ENCODE measurements at regions not wholly inside any gene's neighbourhood (a gene's known extent, or its start where the extent isn't known, plus 50 kb on each side); places are given as distances from the start of the nearest gene placed in this dataset.
"Not testable (repeated sequence)": the region's sequence is repeated elsewhere in the genome, so short reads cannot be mapped to it uniquely, and the experiment has no call there.

DNA sequence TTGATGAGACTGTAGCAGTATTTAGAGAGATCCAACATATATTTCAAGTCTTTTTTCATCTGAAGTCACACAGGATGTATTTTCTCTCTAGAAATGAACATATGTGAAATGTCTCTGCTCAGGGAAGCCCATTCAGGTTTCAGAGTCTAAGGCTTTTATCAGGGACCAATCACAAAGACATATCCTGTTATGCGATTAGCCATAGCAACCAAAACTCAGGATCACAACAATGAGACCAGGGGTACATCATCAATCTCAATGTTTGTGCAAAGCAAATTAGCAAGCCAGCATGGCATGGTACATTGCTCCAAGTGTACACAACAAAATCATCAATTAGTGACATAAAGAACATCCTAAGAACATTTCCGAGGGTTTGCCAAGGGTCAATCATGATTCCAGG, 99.2 kb upstream of the AMN1 start:
- DNase-seq (ENCODE audit: low read depth in 2 of 3, low spot score in 2 of 3), result no peak

DNA sequence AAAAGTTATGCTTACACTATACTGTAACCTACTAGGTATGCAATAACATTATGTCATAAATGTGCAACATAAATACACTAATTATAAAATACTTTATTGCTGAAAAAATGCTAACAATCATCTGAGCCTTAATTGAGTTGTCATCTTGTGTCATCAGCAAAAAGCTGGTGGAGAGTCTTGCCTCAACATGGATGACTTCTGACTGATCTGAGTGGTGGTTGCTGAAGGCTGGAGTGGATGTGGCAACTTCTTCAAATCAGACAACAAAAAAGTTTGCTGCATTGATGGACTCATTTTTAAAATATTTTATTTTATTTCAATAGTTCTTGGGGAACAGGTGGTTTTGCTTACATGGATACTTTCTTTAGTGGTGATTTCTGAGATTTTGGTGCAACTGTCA, 93.9 kb upstream of the AMN1 start:
- DNase-seq (ENCODE audit: low read depth in 2 of 3, low spot score in 2 of 3), result no peak

DNA sequence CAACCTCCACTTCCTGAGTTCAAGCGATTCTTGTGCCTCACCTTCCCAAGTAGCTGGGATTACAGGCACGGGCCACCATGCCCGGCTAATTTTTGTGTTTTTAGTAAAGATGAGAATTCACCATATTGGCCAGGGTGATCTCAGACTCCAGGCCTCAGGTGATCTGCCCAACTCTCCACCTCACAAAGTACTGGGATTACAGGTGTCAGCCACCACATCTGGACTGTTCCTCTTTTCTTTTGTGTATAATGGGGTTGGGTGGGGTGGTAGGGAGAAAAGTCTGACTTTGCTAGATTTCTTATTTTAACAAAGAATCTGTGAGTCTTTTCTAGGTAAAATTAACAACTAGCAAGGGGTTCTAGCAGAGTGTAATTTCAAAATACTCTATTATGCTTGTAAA, 92.7 kb upstream of the AMN1 start:
- no peak for DNase-seq (ENCODE audit: low read depth in 2 of 3, low spot score in 2 of 3)

DNA sequence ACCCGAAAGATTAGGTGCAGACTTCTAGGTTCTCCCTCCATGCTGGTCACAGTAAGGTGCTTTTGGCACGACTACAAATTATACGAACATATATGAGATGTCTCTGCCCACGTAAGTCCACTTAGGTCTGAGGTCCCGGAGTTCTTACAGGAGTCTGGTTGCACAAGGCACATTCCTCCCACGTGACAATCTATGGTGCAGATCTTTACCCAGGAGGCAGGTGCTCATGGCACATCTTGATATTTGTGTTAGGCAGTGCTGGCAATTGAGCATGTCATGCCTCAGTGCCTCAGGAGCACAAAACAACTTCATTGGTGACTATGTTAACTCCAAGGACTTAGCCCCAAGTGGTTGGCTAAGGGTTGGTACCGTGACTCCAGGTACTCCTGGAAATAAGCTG, 92.0 kb upstream of the AMN1 start:
- no peak for DNase-seq (ENCODE audit: low read depth in 2 of 3, low spot score in 2 of 3)

DNA sequence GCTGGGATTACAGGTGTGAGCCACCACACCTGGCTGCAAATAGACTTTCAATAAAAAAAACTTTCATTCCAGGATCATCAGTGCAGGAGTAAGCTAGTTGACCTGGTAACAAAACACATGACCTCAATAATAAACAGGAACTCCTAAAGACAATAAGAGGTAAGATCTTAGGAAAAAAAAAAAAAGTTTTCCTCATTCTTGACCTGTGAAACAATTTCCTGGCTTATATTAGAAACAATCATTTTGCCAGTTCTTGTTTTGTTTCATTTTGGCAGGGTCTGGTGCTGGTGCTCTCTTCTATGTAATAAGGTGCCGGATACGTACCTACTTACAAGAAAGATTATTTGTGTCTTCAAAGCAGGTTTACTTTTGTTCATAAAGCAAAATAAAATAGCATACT, 90.6 kb upstream of the AMN1 start:
- no peak for DNase-seq (ENCODE audit: low read depth in 2 of 3, low spot score in 2 of 3)

DNA sequence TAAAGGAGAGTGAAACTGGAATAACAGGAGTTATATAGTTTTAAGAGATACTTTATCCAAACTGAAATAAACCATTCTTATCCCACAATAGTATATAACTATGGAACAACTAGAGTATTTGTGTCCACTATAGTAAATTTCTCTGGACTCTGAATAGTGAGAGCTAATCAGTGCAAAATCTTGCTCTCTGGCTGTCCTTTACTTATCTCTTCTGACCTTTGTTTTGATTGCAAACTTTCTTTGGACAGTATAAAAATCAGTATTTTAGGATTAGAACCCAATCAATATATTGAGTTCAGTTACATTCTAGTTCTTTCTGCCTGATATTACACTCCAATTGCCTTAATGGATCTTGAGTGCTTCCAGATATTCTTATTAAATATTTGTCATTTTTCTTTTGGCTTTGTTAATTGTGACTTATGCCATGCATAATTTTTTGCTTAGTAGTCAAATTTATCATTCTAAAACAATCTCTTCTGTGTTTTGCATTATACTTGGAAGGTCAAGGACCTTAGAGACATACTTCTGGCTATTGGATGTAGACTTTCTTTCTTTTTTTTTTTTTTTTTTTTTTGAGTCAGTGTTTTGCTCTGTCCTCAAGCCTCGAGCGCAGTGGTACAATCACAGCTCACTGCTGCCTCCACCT, 89.9 kb upstream of the AMN1 start:
- DNase-seq (ENCODE audit: low read depth in 2 of 3, low spot score in 2 of 3), result no peak

DNA sequence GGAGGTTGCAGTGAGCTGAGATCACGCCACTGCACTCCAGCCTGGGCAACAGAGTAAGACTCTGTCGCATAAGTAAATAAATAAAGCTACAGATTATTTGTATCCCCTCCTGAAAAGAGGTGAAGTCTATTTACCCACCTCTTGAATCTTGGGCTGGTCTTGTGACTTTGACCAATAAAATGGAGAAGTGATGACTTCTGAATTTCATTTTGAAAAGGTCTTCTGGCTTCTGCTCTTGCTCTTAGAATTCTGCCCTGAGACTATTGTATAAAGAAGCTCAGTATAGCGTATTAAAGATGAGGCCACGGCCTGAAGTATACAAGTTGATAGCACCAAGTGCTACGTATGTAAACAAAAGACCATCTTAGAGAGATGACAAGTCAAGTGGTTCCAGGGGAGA, 88.3 kb upstream of the AMN1 start:
- no peak for DNase-seq (ENCODE audit: low read depth in 2 of 3, low spot score in 2 of 3)

DNA sequence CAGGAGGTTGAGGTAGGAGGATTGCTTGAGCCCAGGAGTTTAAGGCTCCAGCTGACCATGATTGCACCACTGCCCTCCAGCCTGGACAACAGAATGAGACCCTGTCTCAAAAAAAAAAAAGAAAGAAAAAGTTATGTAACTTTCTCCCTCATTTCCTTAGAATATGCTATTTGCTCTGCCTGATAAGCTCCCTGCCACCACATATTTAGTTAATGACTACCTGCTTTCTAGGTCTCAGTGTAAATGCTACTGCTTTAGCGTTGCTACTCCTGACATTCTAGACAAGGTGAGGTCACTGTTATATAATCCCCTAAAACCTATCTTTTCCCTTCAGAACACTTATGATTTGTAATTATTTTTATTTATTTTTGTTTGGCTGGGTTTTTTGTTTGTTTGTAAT, 86.3 kb upstream of the AMN1 start:
- no peak for DNase-seq (ENCODE audit: low read depth in 2 of 3, low spot score in 2 of 3)

DNA sequence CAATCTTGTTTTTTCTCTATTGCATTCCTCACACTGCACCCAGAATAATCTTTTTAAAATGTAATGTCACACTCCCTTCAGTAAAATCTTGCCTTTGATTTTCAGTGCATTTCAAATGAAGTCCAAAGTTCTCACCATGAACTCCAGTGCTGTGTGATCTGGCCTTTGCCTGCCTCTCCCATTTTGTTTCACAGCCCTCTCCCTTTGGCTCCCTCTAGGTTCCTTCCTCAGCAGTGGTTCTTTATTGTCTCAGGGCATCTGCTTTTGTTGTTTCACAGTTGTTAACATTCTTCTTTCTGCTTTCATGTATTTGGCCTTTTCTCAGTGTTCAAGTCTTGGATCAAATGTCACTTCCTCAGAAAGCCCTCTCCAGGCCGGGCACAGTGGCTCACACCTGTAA, 84.5 kb upstream of the AMN1 start:
- DNase-seq (ENCODE audit: low read depth in 2 of 3, low spot score in 2 of 3), result no peak

DNA sequence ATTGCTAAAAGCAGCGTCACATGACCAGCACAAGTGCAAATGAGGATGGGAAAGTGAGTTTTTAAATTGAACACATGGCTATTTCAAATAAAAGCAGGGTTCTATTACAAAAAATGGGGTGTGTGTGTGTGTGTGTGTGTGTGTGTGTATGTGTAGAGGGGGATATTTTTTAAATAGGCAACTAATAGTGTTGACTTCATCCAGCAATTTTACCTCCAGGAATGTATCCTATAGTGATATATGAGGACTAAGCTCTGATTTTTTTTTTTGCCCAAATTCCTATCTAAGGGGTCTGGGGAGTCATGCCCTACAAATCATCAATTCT, 78.9 kb upstream of the AMN1 start:
- DNase-seq (ENCODE audit: low read depth in 2 of 3, low spot score in 2 of 3), result no peak

DNA sequence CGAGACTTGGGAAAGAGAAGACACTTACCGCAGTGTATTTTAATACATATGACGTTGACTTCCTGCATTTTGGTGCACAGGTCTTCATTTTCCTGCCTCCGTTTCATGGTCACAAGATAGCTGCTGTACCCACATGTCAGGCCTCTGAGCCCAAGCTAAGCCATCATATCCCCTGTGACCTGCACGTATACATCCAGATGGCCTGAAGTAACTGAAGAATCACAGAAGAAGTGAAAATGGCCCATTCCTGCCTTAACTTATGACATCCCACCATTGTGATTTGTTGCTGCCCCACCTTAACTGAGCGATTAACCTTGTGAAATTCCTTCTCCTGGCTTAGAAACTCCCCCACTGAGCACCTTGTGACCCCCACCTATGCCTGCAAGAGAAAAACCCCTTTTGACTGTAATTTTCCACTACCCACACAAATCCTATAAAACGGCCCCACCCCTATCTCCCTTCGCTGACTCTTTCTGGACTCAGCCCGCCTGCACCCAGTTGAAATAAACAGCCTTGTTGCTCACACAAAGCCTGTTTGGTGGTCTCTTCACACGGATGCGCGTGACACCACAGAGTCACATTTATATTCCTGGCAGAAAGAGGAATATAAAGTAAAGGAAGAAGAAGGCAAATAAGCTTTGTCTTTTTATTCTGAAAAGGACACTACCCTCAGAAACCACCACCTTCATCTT, 78.4 kb upstream of the AMN1 start:
- DNase-seq (ENCODE audit: low read depth in 2 of 3, low spot score in 2 of 3), result not testable (repeated sequence)

DNA sequence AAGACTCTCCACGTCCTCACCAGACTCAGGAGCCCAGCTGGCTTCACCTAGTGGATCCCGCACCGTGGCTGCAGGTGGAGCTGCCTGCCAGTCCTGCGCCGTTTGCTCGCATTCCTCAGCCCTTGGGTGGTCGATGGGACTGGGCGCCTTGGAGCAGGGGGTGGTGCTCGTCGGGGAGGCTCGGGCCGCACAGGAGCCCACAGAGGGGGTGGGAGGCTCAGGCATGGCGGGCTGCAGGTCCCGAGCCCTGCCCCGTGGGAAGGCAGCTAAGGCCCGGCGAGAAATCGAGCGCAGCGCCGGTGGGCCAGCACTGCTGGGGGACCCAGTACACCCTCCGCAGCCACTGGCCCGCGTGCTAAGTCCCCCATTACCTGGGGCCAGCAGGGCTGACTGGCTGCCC, 76.9 kb upstream of the AMN1 start:
- not testable (repeated sequence) for DNase-seq (ENCODE audit: low read depth in 2 of 3, low spot score in 2 of 3)

DNA sequence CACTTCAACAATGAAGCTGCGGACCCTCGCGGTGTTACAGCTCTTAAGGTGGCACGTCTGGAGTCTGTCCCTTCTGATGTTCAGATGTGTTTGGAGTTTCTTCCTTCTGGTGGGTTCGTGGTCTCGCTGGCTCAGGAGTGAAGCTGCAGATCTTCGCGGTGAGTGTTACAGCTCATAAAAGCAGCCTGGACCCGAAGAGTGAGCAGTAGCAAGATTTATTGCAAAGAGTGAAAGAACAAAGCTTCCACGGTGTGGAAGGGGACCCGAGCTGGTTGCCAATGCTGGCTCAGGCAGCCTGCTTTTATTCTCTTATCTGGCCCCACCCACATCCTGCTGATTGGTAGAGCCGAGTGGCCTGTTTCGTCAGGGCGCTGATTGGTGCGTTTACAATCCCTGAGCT, 75.9 kb upstream of the AMN1 start:
- not testable (repeated sequence) for DNase-seq (ENCODE audit: low read depth in 2 of 3, low spot score in 2 of 3)

DNA sequence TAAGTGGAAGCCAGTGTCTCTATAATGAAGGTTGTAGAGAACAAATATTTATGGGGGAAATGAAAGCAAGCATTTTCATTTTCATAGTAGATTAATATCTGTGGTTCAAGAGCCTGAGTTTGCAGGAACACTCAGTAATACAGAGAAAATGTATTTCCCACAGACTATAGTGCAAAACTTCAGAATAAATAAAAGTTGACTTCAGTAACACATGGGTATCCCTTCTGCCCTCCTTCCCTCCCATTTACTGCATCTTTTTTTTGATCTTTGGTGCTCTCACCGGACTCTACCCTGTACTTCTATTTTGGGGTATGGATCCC, 75.3 kb upstream of the AMN1 start:
- DNase-seq (ENCODE audit: low read depth in 2 of 3, low spot score in 2 of 3), result no peak

DNA sequence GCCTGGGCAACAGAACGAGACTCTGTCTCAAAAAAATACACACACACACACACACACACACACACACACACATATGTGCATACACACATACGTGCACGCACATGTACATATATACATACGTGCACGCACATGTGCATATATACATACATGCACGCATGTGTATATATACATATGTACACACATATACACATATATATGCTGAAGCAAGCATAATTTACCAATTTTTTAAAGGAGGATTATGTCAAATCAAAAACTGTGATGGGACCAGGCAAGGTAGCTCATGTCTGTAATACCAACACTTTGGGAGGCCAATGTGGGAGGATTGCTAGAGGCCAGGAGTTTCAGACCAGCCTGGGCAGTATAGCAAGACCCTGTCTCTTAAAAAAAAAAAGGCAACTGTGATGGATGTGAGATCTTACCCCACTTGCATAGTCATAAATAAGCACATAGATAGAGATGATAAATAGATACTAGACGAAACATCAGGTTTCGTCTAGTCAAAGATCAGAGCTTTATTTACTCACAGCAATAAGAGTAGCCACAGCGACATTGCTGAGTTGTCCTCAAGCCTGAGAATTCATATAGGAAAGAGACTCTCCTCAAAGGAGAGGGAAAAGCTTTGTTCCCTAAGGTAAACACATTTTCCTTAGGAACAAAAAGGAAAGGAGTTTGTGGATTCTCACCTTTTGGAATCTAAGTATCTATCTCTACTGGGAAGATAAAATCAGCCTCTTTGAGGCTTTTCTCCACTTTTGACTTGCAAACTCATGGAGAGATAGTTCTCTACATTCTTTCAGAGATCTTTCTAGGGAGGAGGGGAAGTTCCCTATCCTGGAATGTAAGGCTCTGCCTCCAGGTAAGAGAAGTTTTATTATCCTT, 74.7 kb upstream of the AMN1 start:
- DNase-seq (ENCODE audit: low read depth in 2 of 3, low spot score in 2 of 3), result no peak

DNA sequence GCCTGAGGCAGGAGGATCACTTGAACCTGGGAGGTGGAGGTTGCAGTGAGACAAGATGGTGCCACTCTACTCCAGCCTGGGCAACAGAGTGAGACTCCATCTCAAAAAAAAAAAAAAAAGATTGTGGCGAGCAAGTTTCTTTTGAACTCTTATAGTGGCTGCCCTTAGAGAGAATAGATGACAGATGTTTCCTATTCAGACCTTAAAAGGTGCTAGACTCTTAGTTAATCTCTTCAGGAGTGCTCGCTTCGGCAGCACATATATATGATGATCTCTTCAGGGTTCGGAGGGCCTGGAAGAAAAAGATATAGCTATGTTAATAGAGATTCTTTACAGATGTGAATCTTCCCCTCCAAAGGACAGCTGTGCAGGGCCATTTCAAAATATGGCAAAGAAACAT, 73.1 kb upstream of the AMN1 start:
- DNase-seq (ENCODE audit: low read depth in 2 of 3, low spot score in 2 of 3), result no peak

DNA sequence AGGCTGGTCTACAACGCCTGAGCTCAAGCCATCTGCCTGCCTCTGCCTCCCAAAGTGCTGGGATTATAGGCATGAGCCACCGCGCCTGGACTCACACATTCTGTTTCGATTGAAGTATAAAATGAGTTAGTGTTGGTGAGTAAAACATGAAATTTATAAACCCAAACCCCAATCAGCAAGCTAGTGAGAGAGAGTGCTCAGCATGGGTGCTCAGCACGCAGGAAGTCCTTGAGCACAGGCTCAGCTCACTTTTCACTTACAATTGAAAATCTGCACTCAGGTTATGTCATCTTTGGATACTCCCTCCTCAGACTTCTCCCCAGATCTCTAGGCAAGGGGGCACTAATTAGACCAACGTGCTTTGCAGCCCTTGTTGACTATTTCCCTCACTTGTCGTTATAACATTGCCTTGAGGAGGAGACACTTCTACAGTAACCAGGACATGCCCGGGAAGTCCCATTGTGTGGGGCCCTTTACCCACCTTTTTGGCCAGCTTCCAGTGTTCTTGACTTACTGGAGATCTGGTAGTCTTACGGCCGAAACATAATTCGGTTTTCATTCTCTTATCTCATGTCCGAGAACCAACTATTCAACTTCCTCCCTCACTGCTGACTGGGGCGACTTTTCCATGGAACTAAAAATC, 68.5 kb upstream of the AMN1 start:
- DNase-seq (ENCODE audit: low read depth in 2 of 3, low spot score in 2 of 3), result no peak

DNA sequence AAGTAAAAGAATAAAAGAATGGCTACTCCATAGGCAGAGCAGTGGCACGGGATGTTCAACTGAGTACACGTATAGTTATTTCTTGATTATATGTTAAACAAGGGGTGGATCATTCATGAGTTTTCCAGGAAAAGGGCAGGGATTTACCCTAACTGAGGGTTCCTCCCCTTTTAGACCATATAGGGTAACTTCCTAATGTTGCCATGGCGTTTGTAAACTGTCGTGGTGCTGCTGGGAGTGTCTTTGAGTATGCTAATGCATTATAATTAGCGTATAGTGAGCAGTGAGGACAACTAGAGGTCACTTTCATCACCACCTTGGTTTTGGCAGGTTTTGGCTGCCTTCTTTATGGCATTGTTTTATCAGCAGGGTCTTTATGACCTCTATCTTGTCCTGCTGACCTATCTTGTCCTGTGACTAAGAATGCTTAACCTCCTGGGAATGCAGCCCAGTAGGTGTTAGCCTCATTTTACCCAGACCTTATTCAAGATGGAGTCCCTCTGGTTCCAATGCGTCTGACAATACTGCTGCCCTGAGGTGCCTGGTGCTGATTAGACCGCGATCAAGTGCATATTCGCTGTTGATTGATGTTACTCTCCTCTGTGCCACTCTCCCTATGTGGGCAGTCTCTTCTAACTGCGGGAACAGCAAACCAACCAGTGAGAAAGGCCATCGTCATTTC, 67.6 kb upstream of the AMN1 start:
- no peak for DNase-seq (ENCODE audit: low read depth in 2 of 3, low spot score in 2 of 3)

DNA sequence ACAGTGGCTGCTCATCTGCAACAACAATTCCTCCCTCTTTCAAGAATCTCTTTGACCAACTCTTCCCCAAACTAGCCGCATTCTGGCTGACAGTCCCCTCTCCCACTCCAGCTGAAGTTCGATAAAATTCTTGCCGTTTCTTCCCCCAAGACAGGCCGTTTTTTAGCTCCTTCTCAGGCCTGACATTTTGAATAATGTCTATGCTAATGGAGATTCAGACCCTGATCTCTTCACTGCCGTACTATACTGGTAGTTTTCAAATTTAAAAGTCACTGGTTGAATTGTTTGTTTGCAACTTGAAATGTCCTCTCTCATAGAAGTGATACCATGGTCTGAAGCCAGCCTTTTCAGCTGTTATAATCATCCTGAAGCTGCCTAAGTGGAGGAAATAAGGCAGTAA, 65.9 kb upstream of the AMN1 start:
- no peak for DNase-seq (ENCODE audit: low read depth in 2 of 3, low spot score in 2 of 3)

DNA sequence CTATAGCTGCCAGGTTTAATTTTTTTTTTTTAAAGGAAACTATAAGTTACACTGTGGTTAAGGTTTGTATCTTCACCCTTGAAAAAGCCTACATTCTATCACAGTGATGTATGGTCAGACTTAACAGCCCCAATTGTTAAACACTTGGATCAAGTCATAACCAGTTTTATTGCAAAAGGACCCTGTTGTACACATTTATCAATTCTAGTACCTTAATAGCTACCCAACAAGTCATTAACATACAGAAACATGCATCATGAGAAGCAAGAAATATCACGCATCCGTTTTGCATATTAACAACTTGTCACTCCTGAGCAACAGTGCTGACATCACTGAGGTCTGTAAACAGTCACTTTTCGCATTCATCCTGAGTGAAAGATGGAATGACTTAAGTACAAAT, 62.4 kb upstream of the AMN1 start:
- not testable (repeated sequence) for DNase-seq (ENCODE audit: low read depth in 2 of 3, low spot score in 2 of 3)

DNA sequence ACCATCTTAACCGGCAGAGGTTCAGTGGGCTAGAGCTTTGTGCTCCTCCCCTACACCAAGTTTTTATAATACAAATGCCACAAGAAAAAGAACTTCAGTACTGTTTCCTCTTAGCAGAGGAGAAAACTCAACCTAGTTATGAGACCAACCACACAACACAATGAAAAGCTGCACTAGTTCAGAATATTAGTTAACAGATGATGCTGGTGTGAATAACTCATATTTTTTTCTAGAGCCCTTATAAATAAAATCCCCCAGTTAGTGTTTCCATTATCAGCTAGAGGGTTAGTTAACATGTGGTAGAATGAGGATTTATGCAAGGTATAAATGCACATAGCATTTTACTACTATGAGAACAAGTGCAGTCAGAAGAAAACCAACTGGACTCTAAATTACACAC, 61.9 kb upstream of the AMN1 start:
- DNase-seq (ENCODE audit: low read depth in 2 of 3, low spot score in 2 of 3), result no peak
